GM18519 (cell line): ENCODE measurements at regions not wholly inside any gene's neighbourhood (a gene's known extent, or its start where the extent isn't known, plus 50 kb on each side); places are given as distances from the start of the nearest gene placed in this dataset.
A peak's percentile ranks its signal among the peaks of the same experiment; 100 is the strongest.
"Not testable (repeated sequence)": the region's sequence is repeated elsewhere in the genome, so short reads cannot be mapped to it uniquely, and the experiment has no call there.

Experiments used
- ATAC-seq: cut with Tn5 transposase; IDR thresholded peaks from one replicate; pipeline ENCODE4 v1.9.1; 2021; ENCODE audit warnings: mild to moderate bottlenecking, moderate library complexity; ENCODE audit not compliant: unreplicated experiment, low FRiP score

DNA sequence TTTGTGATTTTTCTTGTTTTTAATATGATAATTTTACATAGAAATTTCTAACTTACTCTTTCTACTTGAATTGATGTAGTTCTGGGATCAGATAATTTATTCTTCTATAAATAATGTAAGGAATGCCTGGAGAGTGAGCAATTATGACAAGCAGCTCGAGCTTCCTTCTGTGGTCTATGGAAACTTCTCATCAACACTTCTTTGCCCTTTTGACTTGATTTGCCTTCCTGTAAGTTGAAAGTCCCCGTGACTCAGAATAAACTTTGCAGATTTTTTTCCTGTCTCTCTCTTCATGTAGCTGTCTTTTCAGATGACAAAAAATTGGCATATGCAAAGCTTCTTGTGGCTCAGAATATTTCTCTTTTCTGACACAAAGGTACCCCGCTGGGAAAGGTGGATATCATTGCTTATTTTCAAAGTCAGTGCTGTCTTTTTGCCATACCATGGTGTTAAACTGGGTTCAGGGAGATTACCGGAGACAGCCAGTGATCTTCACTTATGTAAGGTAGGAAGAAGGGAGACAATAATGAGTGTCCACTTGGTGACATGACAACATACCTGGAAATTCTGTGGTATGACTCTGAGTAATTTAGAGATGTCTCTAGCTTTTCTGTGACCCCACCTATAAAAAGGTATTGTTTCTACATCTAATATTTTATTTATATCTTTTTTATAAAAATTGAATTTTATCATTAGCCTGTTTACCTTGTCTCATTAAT is 278.6 kb upstream of the GNPDA2 start:
- ATAC-seq, result no peak

DNA sequence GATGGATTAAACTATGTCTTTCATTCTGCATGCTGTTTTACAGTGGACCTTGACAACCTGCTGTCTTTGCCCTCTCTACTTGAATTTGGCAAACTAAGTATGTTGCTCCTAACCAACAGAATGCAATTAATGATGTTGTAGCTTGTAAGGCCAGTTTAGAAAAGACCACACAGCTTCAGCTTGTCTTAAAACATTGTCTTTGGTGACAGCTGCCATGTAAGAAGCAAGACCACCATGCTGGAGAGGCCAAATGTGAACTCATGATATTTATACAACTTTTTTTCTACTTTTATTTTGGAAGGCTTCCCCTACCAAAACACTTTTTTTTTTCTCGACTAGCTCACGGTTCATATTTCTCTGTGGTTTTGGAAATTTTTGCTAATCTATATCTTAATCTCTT is 278.0 kb upstream of the GNPDA2 start:
- ATAC-seq, result no peak

DNA sequence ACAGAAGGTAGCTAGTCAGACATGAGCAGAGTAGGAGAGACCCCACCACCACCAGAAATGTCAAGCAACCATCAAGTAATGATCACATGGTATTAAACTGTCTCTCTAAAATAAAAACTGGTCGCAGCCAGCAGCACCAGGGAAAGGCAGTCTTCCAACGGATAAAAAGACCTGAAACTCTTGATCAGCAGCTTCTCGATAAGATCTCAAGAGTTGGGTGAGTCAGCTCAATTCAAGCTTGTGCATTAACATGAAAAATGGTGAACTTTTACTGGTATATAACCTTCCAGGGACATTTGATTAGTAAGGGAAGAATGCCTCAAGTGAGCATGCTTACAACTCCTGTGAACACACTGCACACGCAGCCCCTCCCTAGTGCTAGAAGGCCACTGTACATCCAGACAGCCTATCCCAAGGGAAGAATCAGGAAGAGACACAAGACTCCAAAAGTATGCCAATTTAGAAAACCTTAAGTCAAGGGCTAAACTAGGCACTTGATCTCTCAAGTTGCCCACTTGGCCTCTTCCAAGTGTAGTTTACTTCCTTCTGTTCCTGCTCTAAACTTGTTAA is 270.0 kb upstream of the GNPDA2 start:
- no peak for ATAC-seq

DNA sequence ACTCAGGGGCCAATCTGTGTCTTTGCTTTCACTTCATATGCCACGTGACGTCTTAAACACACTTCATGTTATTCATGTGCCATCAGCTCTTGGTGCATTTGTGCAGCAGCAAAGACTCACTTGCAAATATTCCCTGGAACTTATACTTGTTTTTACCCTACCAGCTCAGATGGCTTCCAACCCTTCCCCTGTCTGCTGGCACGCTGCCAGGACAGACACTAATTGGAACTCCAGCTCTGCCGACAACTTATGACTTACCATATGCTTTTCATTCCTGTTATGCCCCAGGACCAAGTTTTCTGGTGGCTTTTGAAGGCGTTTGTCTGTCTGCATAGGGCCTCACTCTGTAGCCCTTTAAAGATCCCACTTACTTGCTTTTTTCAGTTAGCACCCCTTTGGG is 261.7 kb upstream of the GNPDA2 start:
- no peak for ATAC-seq

DNA sequence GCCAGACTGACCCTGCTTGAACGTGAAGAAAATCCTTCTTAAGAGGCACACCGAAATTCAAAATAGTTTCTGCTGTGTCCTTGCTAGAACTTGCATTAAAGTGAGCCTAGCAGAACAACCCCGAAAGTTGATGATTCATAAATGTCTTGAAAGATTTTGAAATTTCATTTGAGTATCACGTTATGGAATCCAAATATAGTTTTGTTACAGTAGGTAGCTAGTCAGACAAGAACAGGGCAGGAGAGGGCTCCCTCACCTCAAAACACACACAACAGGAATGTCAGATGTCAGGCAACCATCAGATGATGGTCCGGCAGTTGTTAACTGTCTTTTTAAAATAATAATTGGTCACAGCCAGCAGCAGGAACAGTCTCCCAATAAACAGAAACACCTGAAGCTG is 259.6 kb upstream of the GNPDA2 start:
- no peak for ATAC-seq

DNA sequence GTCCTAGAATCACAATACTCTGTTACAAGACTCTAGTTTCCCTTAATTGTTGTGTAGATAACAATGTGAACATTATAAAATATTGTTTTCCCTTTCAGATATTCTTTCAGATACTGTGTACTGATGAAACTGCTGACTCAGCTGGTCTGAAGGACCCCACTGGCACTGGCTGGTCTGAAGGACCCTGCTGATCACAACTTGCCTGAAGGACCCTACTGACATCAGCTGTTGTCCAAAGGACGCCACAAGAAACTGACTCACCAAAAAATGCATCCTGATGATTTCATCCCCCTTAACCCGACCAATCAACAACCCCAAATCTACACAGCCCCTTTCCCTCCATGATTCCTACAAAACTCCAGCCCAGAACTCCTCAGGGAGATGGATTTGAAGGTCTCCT is 258.8 kb upstream of the GNPDA2 start:
- no peak for ATAC-seq

DNA sequence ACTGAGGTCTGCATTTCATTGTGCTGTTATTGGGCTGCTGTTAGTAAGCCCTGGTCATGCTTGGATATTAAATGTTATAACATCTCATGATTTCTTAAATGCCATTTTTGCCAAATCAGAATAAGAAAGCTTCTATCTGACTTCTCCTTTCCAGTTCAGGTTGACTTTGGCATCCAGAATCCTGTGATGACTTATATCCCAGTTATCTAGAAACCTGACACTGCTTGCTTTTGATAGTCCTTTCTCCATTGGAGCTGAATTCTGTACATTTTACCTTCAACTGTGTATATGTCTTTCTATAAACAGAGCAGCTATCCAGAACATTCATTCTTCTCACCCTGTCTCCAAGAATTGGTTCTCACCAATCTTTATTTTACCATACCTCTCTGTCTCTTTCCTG is 257.7 kb upstream of the GNPDA2 start:
- no peak for ATAC-seq

DNA sequence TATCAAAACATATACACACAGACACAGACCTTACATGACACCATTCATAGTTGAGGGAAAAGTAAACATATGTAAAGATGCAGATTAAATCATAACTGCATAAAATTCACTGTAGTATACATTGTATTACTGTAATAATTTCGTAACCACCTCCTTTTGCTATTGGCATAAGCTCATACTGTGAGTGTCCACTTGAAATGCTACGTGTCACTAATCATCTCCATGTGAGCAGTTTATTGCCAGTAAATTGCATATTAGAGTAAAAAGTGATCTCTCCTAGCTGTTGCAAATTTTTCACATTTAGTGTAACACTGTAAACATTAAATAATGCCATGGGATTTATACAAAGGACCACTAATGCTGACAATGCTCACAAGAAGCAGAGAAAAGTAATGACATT is 256.7 kb upstream of the GNPDA2 start:
- ATAC-seq, result no peak

DNA sequence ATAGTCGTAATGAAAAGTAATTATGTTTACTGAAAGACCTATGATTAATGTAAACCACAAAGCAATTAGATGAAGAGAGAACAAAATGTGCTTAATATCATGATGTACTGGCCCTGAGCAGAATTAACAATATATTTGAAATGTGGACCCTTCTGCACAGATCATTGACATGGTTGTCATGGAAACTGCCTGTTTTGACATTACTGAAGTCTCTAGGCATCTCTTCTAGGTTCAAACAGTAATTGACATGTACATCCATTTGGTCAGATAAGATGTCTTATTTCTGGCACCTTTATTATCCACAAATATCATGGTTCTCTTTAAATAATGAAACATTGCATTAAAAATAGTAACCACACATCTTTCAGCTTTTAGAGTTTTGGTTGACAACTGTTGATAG is 251.7 kb upstream of the GNPDA2 start:
- ATAC-seq, result no peak

DNA sequence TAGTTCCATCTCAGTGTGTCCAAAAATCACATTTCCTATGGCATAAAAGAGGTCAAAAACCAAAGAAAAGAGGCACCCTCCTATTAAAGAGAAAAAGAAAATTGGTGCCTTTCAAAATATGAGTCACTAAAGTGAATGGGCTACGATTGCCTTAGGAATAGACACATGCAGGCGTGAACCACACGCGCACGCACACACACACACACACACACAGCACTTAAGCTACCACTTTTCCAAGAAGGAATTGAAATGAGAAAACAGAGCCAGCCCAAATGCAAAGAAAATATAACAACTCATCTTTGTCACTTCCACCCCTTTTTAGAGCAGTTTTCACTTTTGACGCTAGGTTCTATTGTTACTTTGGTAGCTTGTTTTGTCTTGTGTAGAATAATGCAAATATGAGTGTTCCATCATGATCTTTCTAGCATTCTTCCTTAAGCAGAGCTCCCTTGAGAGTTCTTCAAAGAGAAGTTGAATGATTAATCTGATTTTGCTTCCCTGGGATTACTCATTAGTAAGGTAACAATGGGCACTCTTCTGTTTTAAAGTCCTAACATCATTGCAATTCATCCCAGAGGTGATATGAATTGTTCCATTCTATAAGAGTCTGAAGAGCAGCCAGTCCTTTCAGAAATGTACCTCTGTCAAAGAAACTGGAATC is 239.2 kb upstream of the GNPDA2 start:
- no peak for ATAC-seq

DNA sequence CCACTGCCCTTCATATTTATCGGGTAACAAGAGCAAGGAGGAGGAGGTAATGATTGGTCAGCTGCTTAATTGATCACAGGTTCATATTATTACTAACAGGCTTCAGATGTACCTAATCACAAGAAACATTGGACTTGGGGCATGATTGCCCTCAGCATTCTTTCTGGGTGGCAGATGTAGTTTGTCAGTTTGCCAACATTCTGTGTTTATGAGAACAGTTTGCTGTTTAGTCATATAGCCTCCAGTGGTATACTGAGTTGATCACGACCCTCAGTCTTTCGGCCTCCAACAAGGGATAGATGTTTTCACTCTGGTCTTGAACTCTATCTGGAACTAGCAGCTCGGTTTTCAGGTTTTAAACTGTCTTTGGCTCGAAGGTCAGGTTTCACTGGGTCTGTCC is 237.7 kb upstream of the GNPDA2 start:
- not testable (repeated sequence) for ATAC-seq

DNA sequence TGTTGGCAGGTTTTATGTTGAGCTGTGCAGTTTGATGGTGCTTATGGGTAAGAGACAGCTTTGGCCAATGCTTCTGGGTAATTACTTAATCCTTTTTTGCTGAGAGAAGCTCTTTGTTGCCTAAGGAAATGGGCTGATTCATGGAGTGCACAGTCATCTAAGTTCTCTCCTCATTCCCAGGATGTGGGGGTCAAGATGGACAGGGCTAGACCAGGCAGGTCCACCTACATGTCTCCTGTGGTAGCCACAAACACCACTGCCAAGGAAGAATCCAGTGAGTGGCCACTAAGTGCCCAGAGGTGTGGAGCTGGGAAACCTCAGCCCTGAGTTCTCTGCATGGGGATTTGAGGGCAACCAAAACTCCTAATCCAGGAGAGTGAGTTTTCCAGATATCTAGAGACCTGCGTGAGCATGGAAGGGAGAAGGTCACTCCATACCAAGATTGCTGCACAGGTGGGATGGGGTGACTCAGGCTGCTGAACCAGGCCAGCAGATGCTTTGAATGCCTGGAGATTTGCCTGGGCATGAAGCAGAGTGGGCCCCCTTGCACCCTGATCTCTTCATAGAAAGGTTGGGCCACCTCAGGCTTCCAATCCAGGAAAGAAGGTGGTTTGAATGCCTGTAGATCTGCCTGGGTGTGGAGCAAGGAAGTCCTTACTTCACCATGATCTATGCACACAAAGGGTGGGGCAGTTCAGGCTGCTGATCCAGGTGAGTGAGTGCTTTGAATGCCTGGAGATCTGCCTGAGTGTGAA is 234.8 kb upstream of the GNPDA2 start:
- ATAC-seq, result no peak

DNA sequence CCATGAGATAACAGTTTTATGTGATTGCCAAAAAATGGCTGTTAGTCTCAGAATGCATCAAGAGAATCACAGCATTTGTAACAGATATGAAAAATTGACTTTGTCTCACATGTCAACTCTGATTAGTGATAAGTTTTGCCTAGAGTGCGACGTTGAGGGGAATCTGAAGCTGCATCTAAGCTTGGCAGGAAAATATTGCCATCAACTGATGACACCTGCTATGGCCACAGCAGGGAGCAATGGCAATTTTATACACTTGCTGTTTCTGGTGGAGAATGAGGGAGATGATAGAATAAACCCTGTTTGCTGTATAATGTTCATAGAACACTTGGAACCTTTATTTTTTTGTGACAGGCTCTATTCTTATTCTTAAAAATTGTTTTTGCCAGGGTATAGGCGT is 205.4 kb upstream of the GNPDA2 start:
- ATAC-seq, result no peak

DNA sequence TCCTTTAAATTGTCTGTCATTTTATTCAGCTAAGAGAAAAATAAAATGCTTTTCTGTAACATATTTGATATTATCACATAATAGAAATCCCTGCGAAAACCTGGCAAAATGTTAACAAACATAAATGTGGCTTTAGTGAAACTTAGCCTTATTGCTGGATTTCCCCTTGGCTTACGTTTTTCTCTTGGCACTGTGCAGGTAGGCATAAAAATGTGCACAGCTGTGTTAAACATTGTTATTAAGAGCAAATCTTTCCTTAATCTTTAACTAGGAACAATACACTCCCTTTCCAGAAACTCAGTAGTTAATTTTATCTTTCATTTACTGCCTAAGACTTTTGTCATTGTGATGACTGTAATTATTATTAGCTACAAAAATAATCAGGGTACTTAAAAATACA is 202.4 kb upstream of the GNPDA2 start:
- ATAC-seq, result no peak

DNA sequence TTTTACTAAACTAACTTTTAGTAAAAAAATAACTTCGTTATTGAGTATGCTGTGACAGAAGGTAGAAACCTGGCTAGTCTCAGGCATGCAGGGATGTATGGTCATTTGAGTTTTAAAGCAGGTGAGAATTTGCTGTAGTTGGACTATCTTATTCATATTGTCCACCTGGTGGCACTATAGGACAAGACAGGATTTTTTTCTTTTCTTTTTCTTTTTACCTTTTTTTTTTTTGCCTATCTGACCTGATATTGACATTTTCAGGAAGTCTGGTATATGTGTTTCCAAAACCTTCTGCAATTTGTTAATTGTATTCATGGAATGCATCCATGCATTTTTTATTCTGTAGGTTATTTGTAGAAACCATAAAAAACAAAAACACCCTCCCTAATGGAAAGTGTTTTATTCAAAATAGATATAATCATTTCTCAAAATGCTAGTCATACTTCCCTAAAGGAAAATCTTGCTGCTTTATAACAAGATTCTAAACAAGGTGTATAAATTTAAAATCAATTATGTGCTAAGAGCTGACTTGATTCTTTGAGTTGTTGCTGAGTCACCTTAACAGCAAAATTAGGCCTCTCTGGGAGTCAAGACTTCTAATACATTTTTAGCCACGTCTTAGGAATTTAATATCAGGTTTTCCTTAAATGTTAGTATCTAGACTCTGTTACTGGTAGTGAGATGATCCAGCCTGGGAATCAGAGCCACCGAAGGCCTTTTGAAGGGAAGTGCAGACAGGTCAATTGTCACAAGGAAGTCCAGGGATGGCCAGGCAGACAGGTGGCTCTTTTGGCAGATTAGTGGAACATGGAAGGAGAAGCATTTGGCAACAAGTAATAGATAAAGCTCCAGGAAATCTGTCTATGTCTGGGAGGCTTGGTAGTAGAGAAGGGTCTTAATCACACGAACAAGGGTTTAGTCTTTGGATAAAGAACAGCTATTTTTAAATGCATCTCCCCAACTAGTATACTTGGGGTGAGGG is 201.3 kb upstream of the GNPDA2 start:
- peak; percentile 60 for ATAC-seq

DNA sequence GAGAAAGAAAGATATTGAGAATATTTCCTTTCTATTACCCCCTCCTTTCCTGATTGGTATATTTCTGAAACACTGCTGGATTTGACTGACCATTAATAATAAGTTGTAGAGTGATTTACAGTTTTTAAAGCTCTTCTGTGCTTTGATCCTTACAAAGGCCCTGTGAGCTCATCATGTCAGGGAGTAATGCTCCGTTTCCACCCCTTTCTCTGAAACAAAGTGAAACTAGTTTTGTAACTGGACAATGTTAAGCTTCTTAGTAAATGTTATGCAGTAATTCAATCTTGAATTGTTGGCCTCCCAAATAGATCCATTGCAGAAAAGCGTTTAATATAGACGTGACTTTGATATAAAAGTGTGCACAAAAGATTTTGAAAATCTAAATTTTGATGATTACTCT is 190.1 kb upstream of the GNPDA2 start:
- no peak for ATAC-seq

DNA sequence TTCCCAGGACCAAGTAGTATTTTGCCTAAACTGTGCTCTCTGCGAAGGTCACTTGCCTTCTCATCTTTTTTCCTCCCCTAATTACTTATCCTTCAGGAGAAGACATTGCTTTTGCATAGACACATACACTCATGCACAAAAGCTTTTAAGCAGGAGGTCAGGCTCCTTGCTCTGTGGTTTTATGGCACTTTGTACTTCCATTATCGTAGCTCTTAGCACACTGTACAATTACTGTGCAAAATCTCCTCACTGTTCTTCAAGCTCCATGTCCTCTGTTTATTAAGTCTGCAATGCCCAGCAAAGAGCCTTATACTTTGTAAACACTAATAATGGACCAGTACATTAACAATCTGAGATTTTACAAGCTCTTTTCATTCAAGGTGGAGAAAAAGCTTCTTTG is 188.4 kb upstream of the GNPDA2 start:
- ATAC-seq, result no peak

DNA sequence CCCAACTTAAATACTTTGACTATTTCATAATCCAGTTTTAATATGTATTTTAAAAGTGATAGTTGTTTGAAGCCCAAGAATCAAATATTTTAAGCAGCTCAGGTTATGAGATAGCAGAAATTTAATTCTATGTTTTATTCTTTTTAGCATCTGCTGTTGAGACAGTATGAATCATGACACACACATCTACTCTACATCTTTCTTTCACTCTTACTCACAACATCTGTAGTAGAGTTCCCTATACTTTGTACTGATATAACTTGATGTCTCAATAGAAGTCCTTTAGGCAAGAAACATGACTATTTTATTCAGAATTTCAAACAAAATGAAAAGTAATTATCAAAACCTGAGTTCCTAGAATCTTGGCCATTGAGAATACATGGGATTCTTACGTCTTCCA is 187.9 kb upstream of the GNPDA2 start:
- no peak for ATAC-seq

DNA sequence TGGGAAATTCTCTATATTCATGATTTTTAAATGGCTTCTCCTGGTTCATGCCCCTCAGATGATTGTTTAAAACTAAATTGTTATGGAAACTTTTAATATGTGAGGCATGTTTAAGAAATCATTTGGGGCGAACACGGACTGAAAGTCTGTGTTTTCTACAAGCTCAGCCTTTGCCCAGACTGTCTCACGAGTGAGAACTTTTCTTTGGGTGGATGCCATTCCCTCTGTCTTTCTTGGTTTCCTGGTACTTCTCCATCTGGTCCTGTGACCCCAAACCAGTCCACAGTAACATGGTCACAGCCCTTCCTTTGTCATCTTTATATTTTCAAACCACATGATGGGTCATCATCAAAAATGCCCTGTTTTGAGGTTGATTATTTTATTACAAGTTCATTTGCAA is 186.6 kb upstream of the GNPDA2 start:
- ATAC-seq, result no peak

DNA sequence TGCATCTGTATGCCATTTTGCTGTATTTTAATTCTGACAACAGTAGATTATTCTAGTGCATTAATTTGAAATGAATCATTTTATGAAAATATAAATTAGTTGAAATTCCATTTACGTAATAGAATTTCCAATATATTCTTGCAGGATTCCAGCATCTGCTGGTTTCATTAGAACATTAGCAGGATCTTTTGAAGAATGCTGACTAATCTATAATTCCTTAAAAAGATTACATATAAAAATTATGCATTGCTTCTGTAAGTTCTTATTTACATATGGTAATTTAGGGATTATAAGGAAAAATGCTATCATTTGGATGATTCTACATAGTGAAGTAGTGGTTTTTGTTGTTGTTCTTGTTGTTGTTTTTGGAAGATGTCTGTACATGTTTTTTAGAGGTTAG is 182.2 kb upstream of the GNPDA2 start:
- no peak for ATAC-seq
